SK-N-SH treated with all-trans-retinoic acid at 6 μM for 48 hours (cell line): ENCODE measurements at regions not wholly inside any gene's neighbourhood (a gene's known extent, or its start where the extent isn't known, plus 50 kb on each side); places are given as distances from the start of the nearest gene placed in this dataset.
"Not testable (repeated sequence)": the region's sequence is repeated elsewhere in the genome, so short reads cannot be mapped to it uniquely, and the experiment has no call there.

Source experiments
- CREB5 ChIP-seq: fragments of 250-450 bp; sonication (Bioruptor Pico); IDR thresholded peaks from 2 replicates; pipeline ENCODE4 v1.5.1; 2020; ENCODE audit warnings: low read depth, mild to moderate bottlenecking, moderate library complexity
- CSDC2 ChIP-seq: fragments of 250-450 bp; sonication (Bioruptor Pico); IDR thresholded peaks from 2 replicates; pipeline ENCODE4 v1.5.0; 2020; ENCODE audit warnings: mild to moderate bottlenecking, moderate library complexity
- CSRNP3 ChIP-seq: fragments of 250-450 bp; sonication (Bioruptor Pico); IDR thresholded peaks from 2 replicates; pipeline ENCODE4 v1.5.1; 2021; ENCODE audit warnings: mild to moderate bottlenecking, moderate library complexity
- OSR1 ChIP-seq: fragments of 250-450 bp; sonication (Bioruptor Pico); IDR thresholded peaks from 2 replicates; pipeline ENCODE4 v1.8.0; 2022; ENCODE audit warnings: moderate library complexity, mild to moderate bottlenecking, inconsistent platforms
- PATZ1 ChIP-seq: fragments of 250-450 bp; sonication (Bioruptor Pico); IDR thresholded peaks from 2 replicates; pipeline ENCODE4 v1.8.0; 2020; ENCODE audit warnings: mild to moderate bottlenecking, moderate library complexity, borderline replicate concordance
- POU6F1 ChIP-seq: fragments of 250-450 bp; sonication (Bioruptor Pico); IDR thresholded peaks from 2 replicates; pipeline ENCODE4 v1.8.0; 2021; ENCODE audit warnings: low read depth, mild to moderate bottlenecking, moderate library complexity, borderline replicate concordance
- TCF4 ChIP-seq: fragments of 250-450 bp; sonication (Bioruptor Pico); IDR thresholded peaks from 2 replicates; pipeline ENCODE4 v1.8.0; 2021; ENCODE audit warnings: mild to moderate bottlenecking, moderate library complexity, borderline replicate concordance
- ZC3H10 ChIP-seq: fragments of 250-450 bp; sonication (Bioruptor Pico); IDR thresholded peaks from 2 replicates; pipeline ENCODE4 v1.5.1; 2021; ENCODE audit warnings: mild to moderate bottlenecking, moderate library complexity
- ZFP3 ChIP-seq: fragments of 250-450 bp; sonication (Bioruptor Pico); IDR thresholded peaks from 2 replicates; pipeline ENCODE4 v1.5.0; 2020; ENCODE audit warnings: mild to moderate bottlenecking, moderate library complexity
- ZNF70 ChIP-seq: fragments of 450-650 bp; formaldehyde crosslinking; IDR thresholded peaks from 2 replicates; pipeline ENCODE4 v1.5.0; 2020; ENCODE audit warnings: mild to moderate bottlenecking, moderate library complexity
- ZNF8 ChIP-seq: fragments of 450-650 bp; formaldehyde crosslinking; IDR thresholded peaks from 2 replicates; pipeline ENCODE4 v1.5.0; 2020; ENCODE audit warnings: mild to moderate bottlenecking, moderate library complexity

GRCh38 chr1:82055375-82055774 lies 254.6 kb downstream of the ADGRL2 start:
- not testable (repeated sequence) for TF ChIP-seq ZC3H10, TCF4, ZNF8, OSR1, PATZ1, ZNF70, CSDC2, POU6F1, CSRNP3, ZFP3, CREB5 (CRISPR knock-in tag)
